ENCODE measurements at regions not wholly inside any gene's neighbourhood (a gene's known extent, or its start where the extent isn't known, plus 50 kb on each side); places are given as distances from the start of the nearest gene placed in this dataset.

DNA sequence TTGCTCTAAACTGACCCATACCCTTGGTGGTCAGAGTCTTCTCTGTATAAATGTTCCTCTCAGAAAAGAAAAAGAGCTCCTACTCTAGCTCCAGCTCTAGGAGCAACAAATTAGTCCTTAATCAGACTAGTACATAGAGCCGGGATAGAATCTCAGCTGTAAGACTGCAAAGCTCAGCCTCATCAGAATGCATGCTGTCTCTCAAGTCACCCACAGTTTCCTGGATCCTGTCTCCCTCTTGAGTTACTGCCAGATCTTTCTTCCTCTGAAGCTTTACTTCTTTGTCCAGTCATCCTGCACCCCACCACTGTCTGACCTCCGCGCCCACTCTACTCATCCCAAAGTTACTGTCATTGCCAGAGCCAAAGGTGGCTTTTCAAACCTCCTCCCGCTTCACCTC lies 139.3 kb upstream of the PRMT8 start:
- TF ChIP-seq, protein P1, sequence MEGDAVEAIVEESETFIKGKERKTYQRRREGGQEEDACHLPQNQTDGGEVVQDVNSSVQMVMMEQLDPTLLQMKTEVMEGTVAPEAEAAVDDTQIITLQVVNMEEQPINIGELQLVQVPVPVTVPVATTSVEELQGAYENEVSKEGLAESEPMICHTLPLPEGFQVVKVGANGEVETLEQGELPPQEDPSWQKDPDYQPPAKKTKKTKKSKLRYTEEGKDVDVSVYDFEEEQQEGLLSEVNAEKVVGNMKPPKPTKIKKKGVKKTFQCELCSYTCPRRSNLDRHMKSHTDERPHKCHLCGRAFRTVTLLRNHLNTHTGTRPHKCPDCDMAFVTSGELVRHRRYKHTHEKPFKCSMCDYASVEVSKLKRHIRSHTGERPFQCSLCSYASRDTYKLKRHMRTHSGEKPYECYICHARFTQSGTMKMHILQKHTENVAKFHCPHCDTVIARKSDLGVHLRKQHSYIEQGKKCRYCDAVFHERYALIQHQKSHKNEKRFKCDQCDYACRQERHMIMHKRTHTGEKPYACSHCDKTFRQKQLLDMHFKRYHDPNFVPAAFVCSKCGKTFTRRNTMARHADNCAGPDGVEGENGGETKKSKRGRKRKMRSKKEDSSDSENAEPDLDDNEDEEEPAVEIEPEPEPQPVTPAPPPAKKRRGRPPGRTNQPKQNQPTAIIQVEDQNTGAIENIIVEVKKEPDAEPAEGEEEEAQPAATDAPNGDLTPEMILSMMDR (IDR thresholded peaks at IDR 0.05), result no peak
- TF ChIP-seq ZFX (IDR thresholded peaks at IDR 0.05; ENCODE audit: borderline replicate concordance), result no peak
- no peak overlapping the region for H3K27ac ChIP-seq

DNA sequence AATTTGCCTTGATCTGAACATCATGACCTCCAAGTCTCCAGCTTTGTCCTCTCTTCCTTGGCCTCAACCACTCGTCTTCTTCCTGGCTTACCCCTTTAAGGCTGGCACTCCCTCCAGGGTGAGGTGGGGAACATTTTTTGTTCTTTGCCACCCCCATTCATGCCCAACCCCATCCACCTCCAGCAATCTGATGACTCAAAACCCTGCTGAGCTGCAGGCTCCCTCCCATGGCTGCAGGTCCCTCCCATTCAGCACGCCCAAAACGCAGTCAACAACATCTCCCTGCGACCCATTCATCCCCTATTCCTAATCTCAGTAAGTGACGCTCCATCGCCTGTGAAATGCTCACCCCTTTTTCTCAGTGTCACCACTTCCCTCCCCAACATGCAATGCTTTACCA lies 138.8 kb upstream of the PRMT8 start:
- H3K27ac ChIP-seq, result no peak overlapping the region
- TF ChIP-seq, protein P1 (IDR thresholded peaks at IDR 0.05), result no peak
- TF ChIP-seq ZFX (IDR thresholded peaks at IDR 0.05; ENCODE audit: borderline replicate concordance), result no peak

DNA sequence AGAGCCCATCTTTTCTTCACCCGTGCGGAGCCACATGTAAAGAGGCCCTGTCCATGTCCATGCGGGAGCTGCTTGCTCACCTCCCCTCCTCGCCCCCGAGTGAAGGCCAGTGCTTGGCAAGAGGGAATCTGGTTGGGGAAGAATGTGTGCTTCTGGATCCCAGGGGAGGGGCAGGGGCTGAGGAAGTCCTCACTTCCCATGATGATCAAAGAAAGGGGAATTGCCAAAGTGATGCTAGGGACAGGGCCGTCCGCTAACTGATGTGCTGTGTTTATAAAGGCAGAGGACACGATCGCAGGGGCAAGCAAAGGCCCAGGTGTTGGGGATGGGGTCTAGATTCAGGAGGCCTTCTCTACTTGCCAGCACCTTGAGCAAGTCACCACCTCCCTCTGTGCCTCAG lies 137.4 kb upstream of the PRMT8 start:
- H3K27ac ChIP-seq, result no peak overlapping the region
- TF ChIP-seq ZFX (IDR thresholded peaks at IDR 0.05; ENCODE audit: borderline replicate concordance), result no peak
- TF ChIP-seq, protein P1 (IDR thresholded peaks at IDR 0.05), result no peak

GRCh38 chr12:3354586-3354985 lies 136.4 kb upstream of the PRMT8 start:
- TF ChIP-seq, protein P1 (IDR thresholded peaks at IDR 0.05), result no peak
- no peak for TF ChIP-seq ZFX (IDR thresholded peaks at IDR 0.05; ENCODE audit: borderline replicate concordance)
- H3K27ac ChIP-seq, result no peak overlapping the region

GRCh38 chr12:3355378-3355900 lies 135.6 kb upstream of the PRMT8 start:
- no peak for TF ChIP-seq ZFX (IDR thresholded peaks at IDR 0.05; ENCODE audit: borderline replicate concordance)
- TF ChIP-seq, protein P1 (IDR thresholded peaks at IDR 0.05), result no peak
- H3K27ac ChIP-seq, result no peak overlapping the region

- TF ChIP-seq, protein P1 (IDR thresholded peaks at IDR 0.05), result no peak
- no peak for TF ChIP-seq ZFX (IDR thresholded peaks at IDR 0.05; ENCODE audit: borderline replicate concordance)
Measured at GRCh38 chr12:3357950-3358525, 133.0 kb upstream of the PRMT8 start.

GRCh38 chr12:3359478-3359877 lies 131.5 kb upstream of the PRMT8 start:
- H3K27ac ChIP-seq, result no peak overlapping the region
- no peak for TF ChIP-seq ZFX (IDR thresholded peaks at IDR 0.05; ENCODE audit: borderline replicate concordance)
- TF ChIP-seq, protein P1 (IDR thresholded peaks at IDR 0.05), result no peak

More at GRCh38 chr12:3357950-3358525, 133.0 kb upstream of the PRMT8 start:
- H3K27ac ChIP-seq, result no peak overlapping the region

All from 22Rv1 (cell line).